ENCODE measurements at regions not wholly inside any gene's neighbourhood (a gene's known extent, or its start where the extent isn't known, plus 50 kb on each side); places are given as distances from the start of the nearest gene placed in this dataset.

DNA sequence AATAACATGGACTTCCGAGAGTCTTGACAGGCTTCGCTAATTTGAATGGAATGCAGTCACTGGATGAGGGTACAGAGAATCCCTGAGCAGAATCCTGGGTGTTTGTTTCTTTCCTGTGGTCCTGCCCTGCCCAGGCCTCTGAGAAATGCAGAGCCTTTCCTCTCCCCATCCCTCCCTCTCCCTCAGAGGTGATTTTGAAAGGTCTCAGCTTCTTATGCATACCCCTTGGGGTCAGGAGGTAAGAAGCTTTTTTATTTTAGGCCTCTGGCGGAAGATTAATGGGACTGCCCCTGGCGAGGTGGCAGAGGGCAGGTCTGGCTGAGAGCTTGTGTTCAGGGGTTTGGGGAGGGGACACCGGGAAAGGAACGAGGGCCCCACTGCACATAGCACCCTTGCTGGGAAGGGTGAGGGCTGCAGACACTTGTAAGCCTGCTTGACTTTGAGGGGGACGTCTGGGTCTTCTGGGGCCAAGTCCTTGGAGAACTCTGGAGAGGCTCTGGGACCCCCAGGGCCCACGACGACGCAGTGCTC lies 116.5 kb upstream of the SLC45A1 start:
- Histone ChIP-seq H3K4me2 (ENCODE audit: low read length) (no peak overlapping the region), H2AFZ (ENCODE audit: low read depth, low read length) (no peak overlapping the region), H3K79me2 (replicated peaks; ENCODE audit: insufficient read depth, low read length) (no peaks in the 10 kb centered on the region), H4K20me1 (ENCODE audit: insufficient read depth) (no peaks in the 10 kb centered on the region), H3K27ac (ENCODE audit: low read length) (no peak overlapping the region), H3K27me3 (ENCODE audit: insufficient read depth, low read depth, low read length) (no peaks in the 10 kb centered on the region), H3K9me3 (ENCODE audit: low read length) (no peaks in the 10 kb centered on the region), H3K4me3 (ENCODE audit: low read length) (no peak overlapping the region), H3K9ac (ENCODE audit: low read length) (no peak overlapping the region), H3K9me2 (ENCODE audit: insufficient read depth, low read length) (no peaks in the 10 kb centered on the region), H3F3A (ENCODE audit: insufficient read depth, low read length, poor library complexity, severe bottlenecking) (no peaks in the 10 kb centered on the region), H3K36me3 (ENCODE audit: insufficient read depth, low read length) (no peaks in the 10 kb centered on the region)
- TF ChIP-seq MXI1 (conservative IDR thresholded peaks at IDR 0.05; ENCODE audit: poor library complexity, severe bottlenecking) (no peak), RAD21 (conservative IDR thresholded peaks at IDR 0.05) (no peak), EZH2 (IDR thresholded peaks at IDR 0.05; ENCODE audit: borderline replicate concordance, insufficient read depth, low read length, poor library complexity, severe bottlenecking) (no peak), TAF1 (IDR thresholded peaks at IDR 0.05; ENCODE audit: low read depth) (no peak), POLR2AphosphoS5 (IDR thresholded peaks at IDR 0.05) (no peak), EP300 (conservative IDR thresholded peaks at IDR 0.05; ENCODE audit: poor library complexity, severe bottlenecking) (no peak)
- TF ChIP-seq, protein P1, sequence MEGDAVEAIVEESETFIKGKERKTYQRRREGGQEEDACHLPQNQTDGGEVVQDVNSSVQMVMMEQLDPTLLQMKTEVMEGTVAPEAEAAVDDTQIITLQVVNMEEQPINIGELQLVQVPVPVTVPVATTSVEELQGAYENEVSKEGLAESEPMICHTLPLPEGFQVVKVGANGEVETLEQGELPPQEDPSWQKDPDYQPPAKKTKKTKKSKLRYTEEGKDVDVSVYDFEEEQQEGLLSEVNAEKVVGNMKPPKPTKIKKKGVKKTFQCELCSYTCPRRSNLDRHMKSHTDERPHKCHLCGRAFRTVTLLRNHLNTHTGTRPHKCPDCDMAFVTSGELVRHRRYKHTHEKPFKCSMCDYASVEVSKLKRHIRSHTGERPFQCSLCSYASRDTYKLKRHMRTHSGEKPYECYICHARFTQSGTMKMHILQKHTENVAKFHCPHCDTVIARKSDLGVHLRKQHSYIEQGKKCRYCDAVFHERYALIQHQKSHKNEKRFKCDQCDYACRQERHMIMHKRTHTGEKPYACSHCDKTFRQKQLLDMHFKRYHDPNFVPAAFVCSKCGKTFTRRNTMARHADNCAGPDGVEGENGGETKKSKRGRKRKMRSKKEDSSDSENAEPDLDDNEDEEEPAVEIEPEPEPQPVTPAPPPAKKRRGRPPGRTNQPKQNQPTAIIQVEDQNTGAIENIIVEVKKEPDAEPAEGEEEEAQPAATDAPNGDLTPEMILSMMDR (IDR thresholded peaks at IDR 0.05; ENCODE audit: poor library complexity, severe bottlenecking) = no peak
- TF ChIP-seq, protein P2, sequence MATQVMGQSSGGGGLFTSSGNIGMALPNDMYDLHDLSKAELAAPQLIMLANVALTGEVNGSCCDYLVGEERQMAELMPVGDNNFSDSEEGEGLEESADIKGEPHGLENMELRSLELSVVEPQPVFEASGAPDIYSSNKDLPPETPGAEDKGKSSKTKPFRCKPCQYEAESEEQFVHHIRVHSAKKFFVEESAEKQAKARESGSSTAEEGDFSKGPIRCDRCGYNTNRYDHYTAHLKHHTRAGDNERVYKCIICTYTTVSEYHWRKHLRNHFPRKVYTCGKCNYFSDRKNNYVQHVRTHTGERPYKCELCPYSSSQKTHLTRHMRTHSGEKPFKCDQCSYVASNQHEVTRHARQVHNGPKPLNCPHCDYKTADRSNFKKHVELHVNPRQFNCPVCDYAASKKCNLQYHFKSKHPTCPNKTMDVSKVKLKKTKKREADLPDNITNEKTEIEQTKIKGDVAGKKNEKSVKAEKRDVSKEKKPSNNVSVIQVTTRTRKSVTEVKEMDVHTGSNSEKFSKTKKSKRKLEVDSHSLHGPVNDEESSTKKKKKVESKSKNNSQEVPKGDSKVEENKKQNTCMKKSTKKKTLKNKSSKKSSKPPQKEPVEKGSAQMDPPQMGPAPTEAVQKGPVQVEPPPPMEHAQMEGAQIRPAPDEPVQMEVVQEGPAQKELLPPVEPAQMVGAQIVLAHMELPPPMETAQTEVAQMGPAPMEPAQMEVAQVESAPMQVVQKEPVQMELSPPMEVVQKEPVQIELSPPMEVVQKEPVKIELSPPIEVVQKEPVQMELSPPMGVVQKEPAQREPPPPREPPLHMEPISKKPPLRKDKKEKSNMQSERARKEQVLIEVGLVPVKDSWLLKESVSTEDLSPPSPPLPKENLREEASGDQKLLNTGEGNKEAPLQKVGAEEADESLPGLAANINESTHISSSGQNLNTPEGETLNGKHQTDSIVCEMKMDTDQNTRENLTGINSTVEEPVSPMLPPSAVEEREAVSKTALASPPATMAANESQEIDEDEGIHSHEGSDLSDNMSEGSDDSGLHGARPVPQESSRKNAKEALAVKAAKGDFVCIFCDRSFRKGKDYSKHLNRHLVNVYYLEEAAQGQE (IDR thresholded peaks at IDR 0.05; ENCODE audit: borderline replicate concordance) = no peak

DNA sequence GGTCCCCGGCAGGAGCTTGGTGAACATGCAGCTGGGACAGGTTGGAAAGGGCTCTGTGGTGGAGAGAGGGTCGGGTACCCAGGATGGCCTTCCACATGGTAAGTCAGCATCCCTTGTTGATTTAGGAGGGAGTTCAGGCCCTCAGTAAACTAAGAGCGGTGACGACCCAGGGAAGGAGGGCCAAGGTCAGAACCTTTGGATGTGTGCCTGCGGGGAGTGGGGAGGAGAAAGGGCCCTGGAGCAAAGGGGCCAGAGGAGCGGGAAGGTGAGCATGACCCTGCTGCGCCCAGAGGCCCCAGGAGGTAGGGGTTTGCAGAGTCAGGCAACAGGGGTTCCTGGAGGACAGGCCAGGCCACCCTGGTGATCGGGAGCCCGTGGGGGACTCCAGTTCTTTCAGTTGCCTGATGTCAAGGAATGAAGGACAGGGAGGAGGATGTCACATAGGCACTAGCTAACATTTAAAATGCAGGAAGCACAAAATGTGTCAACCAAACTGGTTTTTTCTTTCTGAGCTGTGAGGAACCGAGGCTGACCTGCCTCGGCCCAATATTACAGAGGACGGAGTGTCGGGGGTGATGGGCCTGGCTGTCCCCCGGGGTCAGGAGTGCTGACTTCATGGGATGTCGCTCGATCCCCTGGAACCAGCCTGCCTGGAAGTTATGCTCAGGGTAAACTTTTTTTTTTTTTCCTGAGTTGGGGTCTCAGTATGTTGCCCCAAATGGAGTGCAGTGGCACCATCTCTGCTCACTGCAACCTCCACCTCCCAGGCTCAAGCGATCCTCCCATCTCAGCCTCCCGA lies 117.4 kb upstream of the SLC45A1 start:
- Histone ChIP-seq H2AFZ (ENCODE audit: low read depth, low read length) (no peak overlapping the region), H3K27ac (ENCODE audit: low read length) (no peak overlapping the region), H4K20me1 (ENCODE audit: insufficient read depth) (no peaks in the 10 kb centered on the region), H3K36me3 (ENCODE audit: insufficient read depth, low read length) (no peaks in the 10 kb centered on the region), H3K4me3 (ENCODE audit: low read length) (no peak overlapping the region), H3K9me3 (ENCODE audit: low read length) (no peaks in the 10 kb centered on the region), H3F3A (ENCODE audit: insufficient read depth, low read length, poor library complexity, severe bottlenecking) (no peaks in the 10 kb centered on the region), H3K9ac (ENCODE audit: low read length) (no peak overlapping the region), H3K79me2 (replicated peaks; ENCODE audit: insufficient read depth, low read length) (no peaks in the 10 kb centered on the region), H3K4me2 (ENCODE audit: low read length) (no peak overlapping the region), H3K9me2 (ENCODE audit: insufficient read depth, low read length) (no peaks in the 10 kb centered on the region), H3K27me3 (ENCODE audit: insufficient read depth, low read depth, low read length) (no peaks in the 10 kb centered on the region)
- TF ChIP-seq, protein P1 (IDR thresholded peaks at IDR 0.05; ENCODE audit: poor library complexity, severe bottlenecking) = no peak
- no peak for TF ChIP-seq RAD21 (conservative IDR thresholded peaks at IDR 0.05)
- TF ChIP-seq TAF1 (IDR thresholded peaks at IDR 0.05; ENCODE audit: low read depth) = no peak
- no peak for TF ChIP-seq EZH2 (IDR thresholded peaks at IDR 0.05; ENCODE audit: borderline replicate concordance, insufficient read depth, low read length, poor library complexity, severe bottlenecking)
- no peak for TF ChIP-seq POLR2AphosphoS5 (IDR thresholded peaks at IDR 0.05)
- TF ChIP-seq EP300 (conservative IDR thresholded peaks at IDR 0.05; ENCODE audit: poor library complexity, severe bottlenecking) = no peak
- TF ChIP-seq SMC3 (conservative IDR thresholded peaks at IDR 0.05; ENCODE audit: poor library complexity) = no peak
- no peak for TF ChIP-seq MXI1 (conservative IDR thresholded peaks at IDR 0.05; ENCODE audit: poor library complexity, severe bottlenecking)
- TF ChIP-seq, protein P2 (IDR thresholded peaks at IDR 0.05; ENCODE audit: borderline replicate concordance) = no peak
